SH-SY5Y (cell line): ENCODE measurements at regions not wholly inside any gene's neighbourhood (a gene's known extent, or its start where the extent isn't known, plus 50 kb on each side); places are given as distances from the start of the nearest gene placed in this dataset.

Experiments used
- GATA2 ChIP-seq: IDR thresholded peaks from 2 replicates; pipeline ENCODE4 v1.6.1; 2011; ENCODE audit warnings: mild to moderate bottlenecking, low read depth, low read length
- GATA3 ChIP-seq: IDR thresholded peaks from 2 replicates; pipeline ENCODE4 v1.6.1; 2011; ENCODE audit warnings: low read depth, mild to moderate bottlenecking, low read length, moderate library complexity

GRCh38 chr10:78914060-78914378 lies 154.7 kb upstream of the ZMIZ1 start:
- TF ChIP-seq GATA2 (no peak), GATA3 (no peak)
